Astrocyte (in vitro differentiated cells and primary cell): ENCODE measurements at regions not wholly inside any gene's neighbourhood (a gene's known extent, or its start where the extent isn't known, plus 50 kb on each side); places are given as distances from the start of the nearest gene placed in this dataset.

Experiments used
- DNase-seq: peaks from one replicate; pipeline ENCODE4 v3.0.0-alpha.2; 2010; ENCODE audit warnings: low read depth
- FAIRE-seq: peaks from 2 replicates; lab custom pipeline; 2011; peaks lifted over from hg19 to GRCh38; lab: Jason Lieb, UNC
- H2AFZ ChIP-seq: 2 replicates; pipeline ENCODE4 v1.6.0; 2012; ENCODE audit warnings: low read depth, low read length, inconsistent platforms
- H3K27ac ChIP-seq: 2 replicates; pipeline ENCODE4 v1.5.1; 2011; ENCODE audit warnings: low read depth, low read length, inconsistent platforms
- H3K27me3 ChIP-seq: 2 replicates; pipeline ENCODE4 v1.6.0; 2011; ENCODE audit warnings: low read length, inconsistent platforms; ENCODE audit not compliant: insufficient read depth
- H3K36me3 ChIP-seq: 2 replicates; pipeline ENCODE4 v1.5.1; 2011; ENCODE audit warnings: low read length, inconsistent platforms; ENCODE audit not compliant: insufficient read depth
- H3K4me1 ChIP-seq: 2 replicates; pipeline ENCODE4 v1.5.1; 2011; ENCODE audit warnings: low read length, inconsistent platforms; ENCODE audit not compliant: insufficient read depth
- H3K4me2 ChIP-seq: 2 replicates; pipeline ENCODE4 v1.6.0; 2012; ENCODE audit warnings: low read length, inconsistent platforms
- H3K4me3 ChIP-seq: 2 replicates; pipeline ENCODE4 v1.5.1; 2011; ENCODE audit warnings: low read depth, mild to moderate bottlenecking, low read length, inconsistent platforms; ENCODE audit not compliant: insufficient read depth
- H3K79me2 ChIP-seq: 2 replicates; pipeline ENCODE4 v1.6.0; 2012; ENCODE audit warnings: mild to moderate bottlenecking, low read length, inconsistent platforms; ENCODE audit not compliant: insufficient read depth
- H3K9ac ChIP-seq: 2 replicates; pipeline ENCODE4 v1.6.0; 2012; ENCODE audit warnings: mild to moderate bottlenecking, low read length, inconsistent platforms
- H3K9me3 ChIP-seq: 2 replicates; pipeline ENCODE4 v1.5.1; 2012; ENCODE audit warnings: low read depth, mild to moderate bottlenecking, low read length, inconsistent platforms; ENCODE audit not compliant: insufficient read depth
- H4K20me1 ChIP-seq: 2 replicates; pipeline ENCODE4 v1.6.0; 2012; ENCODE audit warnings: low read length, inconsistent platforms; ENCODE audit not compliant: insufficient read depth
- H3K27ac Mint-ChIP-seq: one replicate; pipeline ENCODE4 v1.8.0; 2021; ENCODE audit warnings: mild to moderate bottlenecking, mixed read lengths; ENCODE audit not compliant: unreplicated experiment
- H3K27me3 Mint-ChIP-seq: one replicate; pipeline ENCODE4 v1.8.0; 2021; ENCODE audit warnings: low read depth, mixed read lengths; ENCODE audit not compliant: unreplicated experiment
- H3K36me3 Mint-ChIP-seq: one replicate; pipeline ENCODE4 v1.8.0; 2021; ENCODE audit warnings: low read depth, mixed read lengths; ENCODE audit not compliant: unreplicated experiment
- H3K4me1 Mint-ChIP-seq: one replicate; pipeline ENCODE4 v1.8.0; 2021; ENCODE audit warnings: low read depth, mixed read lengths; ENCODE audit not compliant: unreplicated experiment
- H3K4me3 Mint-ChIP-seq: one replicate; pipeline ENCODE4 v1.8.0; 2021; ENCODE audit warnings: mild to moderate bottlenecking, moderate library complexity, mixed read lengths; ENCODE audit not compliant: unreplicated experiment
- H3K9me3 Mint-ChIP-seq: one replicate; pipeline ENCODE4 v1.8.0; 2021; ENCODE audit warnings: mild to moderate bottlenecking, mixed read lengths; ENCODE audit not compliant: unreplicated experiment
- EZH2 ChIP-seq: IDR thresholded peaks from 2 replicates; pipeline ENCODE4 v1.6.1; 2012; ENCODE audit warnings: mild to moderate bottlenecking, low read length, inconsistent platforms; ENCODE audit not compliant: insufficient read depth
- TF ChIP-seq, protein P1 (sequence below): IDR thresholded peaks from 2 replicates; pipeline ENCODE4 v1.5.1; 2011; ENCODE audit warnings: low read depth, mild to moderate bottlenecking, inconsistent platforms, low read length, moderate library complexity; ENCODE audit not compliant: insufficient read depth

DNA sequence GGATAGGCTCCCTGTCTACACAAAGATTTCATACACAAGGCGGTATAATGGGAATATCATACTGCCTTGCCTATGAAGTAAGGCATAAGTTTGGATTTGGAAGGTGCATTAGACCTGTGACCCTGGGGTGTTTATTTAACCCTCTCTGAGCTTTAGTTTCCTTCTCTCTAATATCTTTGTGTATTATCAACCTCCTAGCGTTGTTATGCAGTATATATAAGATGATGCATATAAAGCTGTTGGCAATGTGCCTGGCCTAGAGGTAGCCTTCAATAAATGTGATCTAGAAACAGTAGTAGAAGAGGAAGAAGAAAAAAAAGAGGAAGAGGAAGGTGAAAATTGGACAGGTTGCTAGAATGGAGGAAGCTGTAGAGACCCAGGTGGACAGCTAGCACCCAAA, 311.6 kb upstream of the CLINT1 start:
- DNase-seq (no peak), FAIRE-seq (no peak)
- H3K27ac ChIP-seq = no peak overlapping the region
- H3K9ac ChIP-seq = no peak overlapping the region
- TF ChIP-seq, protein P1, sequence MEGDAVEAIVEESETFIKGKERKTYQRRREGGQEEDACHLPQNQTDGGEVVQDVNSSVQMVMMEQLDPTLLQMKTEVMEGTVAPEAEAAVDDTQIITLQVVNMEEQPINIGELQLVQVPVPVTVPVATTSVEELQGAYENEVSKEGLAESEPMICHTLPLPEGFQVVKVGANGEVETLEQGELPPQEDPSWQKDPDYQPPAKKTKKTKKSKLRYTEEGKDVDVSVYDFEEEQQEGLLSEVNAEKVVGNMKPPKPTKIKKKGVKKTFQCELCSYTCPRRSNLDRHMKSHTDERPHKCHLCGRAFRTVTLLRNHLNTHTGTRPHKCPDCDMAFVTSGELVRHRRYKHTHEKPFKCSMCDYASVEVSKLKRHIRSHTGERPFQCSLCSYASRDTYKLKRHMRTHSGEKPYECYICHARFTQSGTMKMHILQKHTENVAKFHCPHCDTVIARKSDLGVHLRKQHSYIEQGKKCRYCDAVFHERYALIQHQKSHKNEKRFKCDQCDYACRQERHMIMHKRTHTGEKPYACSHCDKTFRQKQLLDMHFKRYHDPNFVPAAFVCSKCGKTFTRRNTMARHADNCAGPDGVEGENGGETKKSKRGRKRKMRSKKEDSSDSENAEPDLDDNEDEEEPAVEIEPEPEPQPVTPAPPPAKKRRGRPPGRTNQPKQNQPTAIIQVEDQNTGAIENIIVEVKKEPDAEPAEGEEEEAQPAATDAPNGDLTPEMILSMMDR = no peak
- TF ChIP-seq EZH2 = no peak
- no peak overlapping the region for H3K4me2 ChIP-seq
- no peaks in the 10 kb centered on the region for H3K36me3 ChIP-seq
- H3K9me3 ChIP-seq = no peaks in the 10 kb centered on the region
- no peaks in the 10 kb centered on the region for H3K9me3 Mint-ChIP-seq
- H3K36me3 Mint-ChIP-seq = no peaks in the 10 kb centered on the region
- no peak overlapping the region for H2AFZ ChIP-seq
- H3K4me3 Mint-ChIP-seq = no peak overlapping the region
- H3K4me1 ChIP-seq = no peaks in the 10 kb centered on the region
- H3K27me3 ChIP-seq = peaks cover 6% of the 10 kb centered on the region
- H3K79me2 ChIP-seq = no peaks in the 10 kb centered on the region
- H4K20me1 ChIP-seq = no peaks in the 10 kb centered on the region
- peaks cover 7% of the 10 kb centered on the region for H3K4me1 Mint-ChIP-seq
- peaks cover 20% of the 10 kb centered on the region for H3K27me3 Mint-ChIP-seq
- no peak overlapping the region for H3K4me3 ChIP-seq
- H3K27ac Mint-ChIP-seq = no peak overlapping the region

DNA sequence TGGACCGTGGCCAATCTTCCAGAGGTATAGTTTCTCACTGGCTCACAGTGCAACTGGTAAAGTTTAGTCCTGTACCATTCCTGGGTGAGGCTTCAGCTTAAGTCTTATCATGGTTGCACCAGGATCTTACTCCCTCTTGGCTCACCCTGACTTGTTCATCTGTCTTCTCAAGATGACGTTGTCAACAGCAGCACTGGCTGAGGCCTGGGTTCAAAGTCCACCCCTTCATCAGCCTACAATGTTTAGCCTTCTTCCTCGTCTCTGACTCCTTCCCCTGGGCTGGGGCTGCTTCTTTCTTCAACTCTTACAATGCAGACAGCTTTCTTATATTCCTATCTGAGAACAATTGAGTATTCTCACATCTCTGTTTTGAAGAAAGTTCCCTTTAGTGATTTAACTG, 311.1 kb upstream of the CLINT1 start:
- H2AFZ ChIP-seq = no peak overlapping the region
- H3K9me3 ChIP-seq = no peaks in the 10 kb centered on the region
- FAIRE-seq (no peak), DNase-seq (no peak)
- TF ChIP-seq EZH2 = no peak
- H3K9me3 Mint-ChIP-seq = no peaks in the 10 kb centered on the region
- no peak overlapping the region for H3K27ac Mint-ChIP-seq
- no peak overlapping the region for H3K4me3 ChIP-seq
- H3K36me3 Mint-ChIP-seq = no peaks in the 10 kb centered on the region
- no peak overlapping the region for H3K27ac ChIP-seq
- peaks cover 20% of the 10 kb centered on the region for H3K27me3 Mint-ChIP-seq
- no peaks in the 10 kb centered on the region for H3K4me1 ChIP-seq
- peaks cover 6% of the 10 kb centered on the region for H3K27me3 ChIP-seq
- H3K4me3 Mint-ChIP-seq = no peak overlapping the region
- no peaks in the 10 kb centered on the region for H3K36me3 ChIP-seq
- no peaks in the 10 kb centered on the region for H3K79me2 ChIP-seq
- H3K4me1 Mint-ChIP-seq = peaks cover 2% of the 10 kb centered on the region
- H3K9ac ChIP-seq = no peak overlapping the region
- no peak overlapping the region for H3K4me2 ChIP-seq
- H4K20me1 ChIP-seq = no peaks in the 10 kb centered on the region

DNA sequence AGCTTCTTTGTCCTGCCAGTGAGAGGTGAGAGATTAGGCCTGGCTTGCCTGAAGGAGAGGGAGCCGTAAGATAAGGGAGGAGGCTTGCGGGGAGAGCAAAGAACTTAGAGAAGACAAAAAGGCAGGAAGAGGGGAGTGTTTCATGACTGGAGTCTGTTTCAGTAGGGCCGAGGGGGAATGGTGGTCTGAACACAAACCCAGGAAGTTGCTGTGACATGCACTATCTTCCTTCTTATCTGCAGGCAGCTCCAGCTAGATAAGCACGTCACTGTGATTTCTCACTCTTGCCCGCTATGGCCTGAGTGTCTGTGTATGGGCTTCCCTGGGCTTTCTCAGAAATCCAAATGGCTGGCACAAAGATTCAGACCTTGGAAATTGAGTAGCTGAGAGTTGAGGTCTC, 307.5 kb upstream of the CLINT1 start:
- Histone ChIP-seq H3K9me3 (no peaks in the 10 kb centered on the region), H3K27ac (no peak overlapping the region), H3K4me2 (no peak overlapping the region), H4K20me1 (no peaks in the 10 kb centered on the region), H3K36me3 (no peaks in the 10 kb centered on the region), H3K27me3 (peaks cover 5% of the 10 kb centered on the region), H3K9ac (no peak overlapping the region), H3K79me2 (no peaks in the 10 kb centered on the region), H3K4me1 (no peaks in the 10 kb centered on the region), H3K4me3 (no peak overlapping the region), H2AFZ (no peak overlapping the region)
- Mint-ChIP-seq H3K4me3 (no peak overlapping the region), H3K36me3 (no peaks in the 10 kb centered on the region), H3K27me3 (peaks cover 24% of the 10 kb centered on the region), H3K9me3 (no peaks in the 10 kb centered on the region), H3K4me1 (no peaks in the 10 kb centered on the region), H3K27ac (no peak overlapping the region)
- TF ChIP-seq, protein P1 = no peak
- no peak for TF ChIP-seq EZH2
- no peak for DNase-seq
- no peak for FAIRE-seq
